ENCODE measurements at regions not wholly inside any gene's neighbourhood (a gene's known extent, or its start where the extent isn't known, plus 50 kb on each side); places are given as distances from the start of the nearest gene placed in this dataset.
"Not testable (repeated sequence)": the region's sequence is repeated elsewhere in the genome, so short reads cannot be mapped to it uniquely, and the experiment has no call there.

- DNase-seq (ENCODE audit: low spot score) = no peak
Observed at GRCh38 chr5:143629871-143630659, 181.9 kb upstream of the HMHB1 start.

GRCh38 chr5:143625048-143625447, 186.9 kb upstream of the HMHB1 start:
- not testable (repeated sequence) for DNase-seq (ENCODE audit: low spot score)

- no peak for DNase-seq (ENCODE audit: low spot score)
Observed at GRCh38 chr5:143624465-143624864, 187.5 kb upstream of the HMHB1 start.

GRCh38 chr5:143619040-143619439, 192.9 kb upstream of the HMHB1 start:
- DNase-seq (ENCODE audit: low spot score) = no peak

GRCh38 chr5:143618141-143618540, 193.8 kb upstream of the HMHB1 start:
- DNase-seq (ENCODE audit: low spot score) = no peak

- no peak for DNase-seq (ENCODE audit: low spot score)
Observed at GRCh38 chr5:143614831-143615230, 197.1 kb upstream of the HMHB1 start.

- DNase-seq (ENCODE audit: low spot score) = no peak
Observed at GRCh38 chr5:143613329-143613728, 198.6 kb upstream of the HMHB1 start.

GRCh38 chr5:143610946-143611345, 201.0 kb upstream of the HMHB1 start:
- no peak for DNase-seq (ENCODE audit: low spot score)

- DNase-seq (ENCODE audit: low spot score) = peak; percentile 10
Observed at GRCh38 chr5:143606043-143606752, 202.7 kb upstream of the NR3C1 start.

GRCh38 chr5:143605403-143606005, 202.0 kb upstream of the NR3C1 start:
- DNase-seq (ENCODE audit: low spot score) = peak; percentile 22

GRCh38 chr5:143601917-143602333, 198.4 kb upstream of the NR3C1 start:
- DNase-seq (ENCODE audit: low spot score) = no peak

- no peak for DNase-seq (ENCODE audit: low spot score)
Observed at GRCh38 chr5:143601357-143601756, 197.9 kb upstream of the NR3C1 start.

GRCh38 chr5:143600396-143601075, 197.1 kb upstream of the NR3C1 start:
- no peak for DNase-seq (ENCODE audit: low spot score)

- no peak for DNase-seq (ENCODE audit: low spot score)
Observed at GRCh38 chr5:143599474-143599873, 196.0 kb upstream of the NR3C1 start.

GRCh38 chr5:143596824-143597223, 193.3 kb upstream of the NR3C1 start:
- no peak for DNase-seq (ENCODE audit: low spot score)

GRCh38 chr5:143594902-143595818, 191.7 kb upstream of the NR3C1 start:
- no peak for DNase-seq (ENCODE audit: low spot score)

- no peak for DNase-seq (ENCODE audit: low spot score)
Observed at GRCh38 chr5:143593723-143594122, 190.2 kb upstream of the NR3C1 start.

- no peak for DNase-seq (ENCODE audit: low spot score)
Observed at GRCh38 chr5:143592648-143593047, 189.2 kb upstream of the NR3C1 start.

- DNase-seq (ENCODE audit: low spot score) = no peak
Observed at GRCh38 chr5:143588933-143589662, 185.6 kb upstream of the NR3C1 start.

- DNase-seq (ENCODE audit: low spot score) = not testable (repeated sequence)
Observed at GRCh38 chr5:143588121-143588520, 184.6 kb upstream of the NR3C1 start.
